ENCODE measurements at regions not wholly inside any gene's neighbourhood (a gene's known extent, or its start where the extent isn't known, plus 50 kb on each side); places are given as distances from the start of the nearest gene placed in this dataset.
A peak's percentile ranks its signal among the peaks of the same experiment; 100 is the strongest.

- ATAC-seq (ENCODE audit: low FRiP score in 2 of 2): no peak
- Histone ChIP-seq H3K36me3 (no peaks in the 10 kb centered on the region), H3K4me3 (no peak overlapping the region), H3K4me1 (no peaks in the 10 kb centered on the region), H3K9me3 (no peaks in the 10 kb centered on the region), H3K27ac (no peak overlapping the region), H3K27me3 (no peaks in the 10 kb centered on the region)
- no peak for DNase-seq
- WGBS, 2 donors: 23 to 47% methylated on average over 5 of the region's 5 CpGs
- TF ChIP-seq EP300 (IDR thresholded peaks at IDR 0.05): no peak
These were observed 634.0 kb upstream of the LMCD1 start for GRCh38 chr3:7867587-7867986.

- no peaks in the 10 kb centered on the region for H3K4me1 ChIP-seq
- no peak overlapping the region for H3K27ac ChIP-seq
- H3K9me3 ChIP-seq: no peaks in the 10 kb centered on the region
- TF ChIP-seq POLR2A (IDR thresholded peaks at IDR 0.05): no peak
- no peak for TF ChIP-seq EP300 (IDR thresholded peaks at IDR 0.05)
- TF ChIP-seq POLR2AphosphoS5 (IDR thresholded peaks at IDR 0.05): no peak
- no peak for TF ChIP-seq CTCF (IDR thresholded peaks at IDR 0.05)
- no peaks in the 10 kb centered on the region for H3K36me3 ChIP-seq
- ATAC-seq (ENCODE audit: low FRiP score in 2 of 2): no peak
- H3K4me3 ChIP-seq: no peak overlapping the region
- WGBS, 2 donors: 0 to 31% methylated on average over 1 of the region's 1 CpG
- DNase-seq: no peak
- H3K27me3 ChIP-seq: no peaks in the 10 kb centered on the region
These were observed 630.5 kb upstream of the LMCD1 start for GRCh38 chr3:7871003-7871560.

GRCh38 chr3:7874116-7874515 is 627.5 kb upstream of the LMCD1 start:
- TF ChIP-seq POLR2A (IDR thresholded peaks at IDR 0.05) (no peak), EP300 (IDR thresholded peaks at IDR 0.05) (no peak), POLR2AphosphoS5 (IDR thresholded peaks at IDR 0.05) (no peak), CTCF (IDR thresholded peaks at IDR 0.05) (no peak)
- 83 to 93% methylated on average over 1 of the region's 1 CpG for WGBS, 2 donors
- Histone ChIP-seq H3K4me1 (peaks cover 0 to 11% (median 5%) of the 10 kb centered on the region in 4 donors), H3K4me3 (no peak overlapping the region), H3K27me3 (no peaks in the 10 kb centered on the region), H3K27ac (no peak overlapping the region), H3K9me3 (no peaks in the 10 kb centered on the region), H3K36me3 (no peaks in the 10 kb centered on the region)
- ATAC-seq (ENCODE audit: low FRiP score in 2 of 2) (no peak), DNase-seq (no peak)

- ATAC-seq (ENCODE audit: low FRiP score in 2 of 2) (peak in 1 of 2 donors; percentile 56), DNase-seq (no peak)
- no peaks in the 10 kb centered on the region for H3K9me3 ChIP-seq
These were observed 625.7 kb upstream of the LMCD1 start for GRCh38 chr3:7875925-7876324.

GRCh38 chr3:7876741-7877297 is 624.8 kb upstream of the LMCD1 start:
- DNase-seq (no peak), ATAC-seq (ENCODE audit: low FRiP score in 2 of 2) (no peak)
- Histone ChIP-seq H3K27me3 (no peaks in the 10 kb centered on the region), H3K27ac (no peak overlapping the region), H3K4me3 (no peak overlapping the region), H3K9me3 (no peaks in the 10 kb centered on the region), H3K36me3 (no peaks in the 10 kb centered on the region), H3K4me1 (peaks cover 0 to 11% (median 5%) of the 10 kb centered on the region in 4 donors)
- 18 to 27% methylated on average over 3 of the region's 3 CpGs for WGBS, 2 donors
- no peak for TF ChIP-seq EP300 (IDR thresholded peaks at IDR 0.05)
- TF ChIP-seq POLR2AphosphoS5 (IDR thresholded peaks at IDR 0.05): no peak

More at GRCh38 chr3:7875925-7876324, 625.7 kb upstream of the LMCD1 start:
- Histone ChIP-seq H3K27ac (no peak overlapping the region), H3K27me3 (no peaks in the 10 kb centered on the region), H3K36me3 (no peaks in the 10 kb centered on the region), H3K4me3 (no peak overlapping the region), H3K4me1 (peaks cover 0 to 11% (median 5%) of the 10 kb centered on the region in 4 donors)
- TF ChIP-seq POLR2A (IDR thresholded peaks at IDR 0.05): no peak
- TF ChIP-seq CTCF (IDR thresholded peaks at IDR 0.05): no peak
- no peak for TF ChIP-seq POLR2AphosphoS5 (IDR thresholded peaks at IDR 0.05)
- no peak for TF ChIP-seq EP300 (IDR thresholded peaks at IDR 0.05)

GRCh38 chr3:7877312-7877711 is 624.3 kb upstream of the LMCD1 start:
- Histone ChIP-seq H3K27me3 (no peaks in the 10 kb centered on the region), H3K36me3 (no peaks in the 10 kb centered on the region), H3K27ac (no peak overlapping the region), H3K9me3 (no peaks in the 10 kb centered on the region), H3K4me3 (no peak overlapping the region), H3K4me1 (peaks cover 0 to 11% (median 5%) of the 10 kb centered on the region in 4 donors)
- ATAC-seq (ENCODE audit: low FRiP score in 2 of 2) (no peak), DNase-seq (no peak)
- no peak for TF ChIP-seq POLR2AphosphoS5 (IDR thresholded peaks at IDR 0.05)
- no peak for TF ChIP-seq CTCF (IDR thresholded peaks at IDR 0.05)
- no peak for TF ChIP-seq EP300 (IDR thresholded peaks at IDR 0.05)
- TF ChIP-seq POLR2A (IDR thresholded peaks at IDR 0.05): no peak
- 56 to 68% methylated on average over 5 of the region's 5 CpGs for WGBS, 2 donors

All from upper lobe of left lung (tissue), 6 donors.